ENCODE measurements at regions not wholly inside any gene's neighbourhood (a gene's known extent, or its start where the extent isn't known, plus 50 kb on each side); places are given as distances from the start of the nearest gene placed in this dataset.
A peak's percentile ranks its signal among the peaks of the same experiment; 100 is the strongest.
"Not testable (repeated sequence)": the region's sequence is repeated elsewhere in the genome, so short reads cannot be mapped to it uniquely, and the experiment has no call there.

GRCh38 chr3:181278468-181279238 lies 289.1 kb upstream of the DNAJC19 start:
- DNase-seq (ENCODE audit: low spot score) (peak; percentile 11), FAIRE-seq (no peak)

DNA sequence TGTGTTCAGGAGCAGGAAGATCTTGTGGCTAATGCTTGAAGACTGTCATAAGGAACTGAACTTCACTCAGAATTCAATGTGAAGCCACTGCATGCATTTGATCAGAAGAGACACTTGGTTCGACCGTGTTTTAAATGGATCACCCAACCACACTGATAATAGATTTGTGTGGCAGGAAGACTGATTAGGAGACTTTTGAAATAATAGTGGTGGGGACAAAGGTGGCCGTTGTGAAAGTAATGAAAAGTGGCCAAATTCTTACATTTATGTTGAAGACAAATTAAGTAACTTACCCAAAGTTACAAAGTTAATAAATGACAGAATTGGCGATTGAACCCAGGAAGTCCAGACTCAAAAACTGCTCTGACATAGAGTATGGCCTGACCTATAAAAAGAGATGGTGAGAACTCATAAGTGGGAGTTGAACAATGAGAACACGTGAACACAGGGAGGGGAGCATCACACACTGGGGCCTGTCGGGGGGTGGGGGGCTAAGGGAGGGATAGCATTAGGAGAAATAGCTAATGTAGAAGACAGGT lies 286.9 kb upstream of the DNAJC19 start:
- no peak for FAIRE-seq

GRCh38 chr3:181274025-181274424 lies 284.5 kb upstream of the DNAJC19 start:
- no peak for FAIRE-seq
- DNase-seq (ENCODE audit: low spot score) = no peak

More for the DNA sequence above, 286.9 kb upstream of the DNAJC19 start:
- no peak for DNase-seq (ENCODE audit: low spot score)

DNA sequence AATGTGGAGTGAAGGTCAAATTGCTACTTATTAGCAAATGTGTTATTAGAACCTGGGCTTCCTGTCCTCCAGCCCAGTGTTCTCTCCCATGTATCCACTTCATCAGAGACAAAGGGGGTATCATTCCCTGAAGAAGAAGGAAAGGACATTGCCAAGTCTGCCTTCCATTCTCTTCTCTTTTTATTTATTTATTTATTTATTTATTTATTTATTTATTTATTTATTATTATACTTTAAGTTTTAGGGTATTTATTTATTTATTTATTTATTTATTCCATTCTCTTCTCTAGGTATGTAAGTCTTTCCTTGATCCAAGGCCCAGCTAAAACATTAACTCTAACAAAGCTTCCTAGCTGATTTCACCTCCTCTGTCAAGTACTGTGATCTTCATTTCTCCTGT lies 277.8 kb upstream of the DNAJC19 start:
- DNase-seq (ENCODE audit: low spot score) = no peak
- no peak for FAIRE-seq

- peak; percentile 33 for DNase-seq (ENCODE audit: low spot score)
Measured at GRCh38 chr3:181265750-181266333, 276.3 kb upstream of the DNAJC19 start.

DNA sequence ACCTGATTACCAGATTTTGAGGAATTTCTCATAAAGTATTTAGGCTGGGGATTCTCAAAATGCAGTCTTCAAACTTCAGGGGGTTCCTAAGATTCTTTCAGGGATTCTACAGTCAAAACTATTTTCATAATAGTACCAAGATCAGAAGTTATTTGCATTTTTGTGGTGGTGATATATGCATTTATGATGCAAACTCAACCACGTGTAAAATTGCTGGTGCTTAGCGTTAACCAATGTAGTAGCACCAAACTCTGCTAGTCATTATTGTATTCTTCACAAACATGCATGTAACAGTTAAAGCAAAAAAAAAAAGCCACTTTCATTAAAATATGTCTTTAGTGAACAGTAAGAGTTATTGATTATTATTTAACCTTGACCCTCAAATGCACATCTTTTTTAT lies 274.9 kb upstream of the DNAJC19 start:
- no peak for FAIRE-seq
- no peak for DNase-seq (ENCODE audit: low spot score)

More at GRCh38 chr3:181265750-181266333, 276.3 kb upstream of the DNAJC19 start:
- no peak for FAIRE-seq

DNA sequence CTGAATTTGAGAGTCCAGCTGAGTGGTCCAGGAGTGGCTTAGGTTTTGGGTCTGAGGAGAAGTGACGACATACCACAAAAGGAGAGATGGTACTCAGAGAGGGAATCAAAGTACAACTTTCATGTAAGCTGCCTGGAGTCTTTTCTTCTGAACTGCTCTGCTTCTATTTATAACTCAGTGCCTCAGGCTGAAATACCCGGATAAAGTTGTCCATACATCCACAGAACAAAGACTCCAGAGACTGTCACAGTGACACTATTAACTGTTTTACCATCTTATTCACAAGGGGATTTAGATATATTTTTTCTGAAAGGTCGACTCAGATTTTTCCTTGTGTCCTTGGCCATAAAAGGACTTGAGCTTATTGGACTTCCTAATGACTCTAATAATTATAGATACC lies 264.3 kb upstream of the DNAJC19 start:
- FAIRE-seq = no peak

DNA sequence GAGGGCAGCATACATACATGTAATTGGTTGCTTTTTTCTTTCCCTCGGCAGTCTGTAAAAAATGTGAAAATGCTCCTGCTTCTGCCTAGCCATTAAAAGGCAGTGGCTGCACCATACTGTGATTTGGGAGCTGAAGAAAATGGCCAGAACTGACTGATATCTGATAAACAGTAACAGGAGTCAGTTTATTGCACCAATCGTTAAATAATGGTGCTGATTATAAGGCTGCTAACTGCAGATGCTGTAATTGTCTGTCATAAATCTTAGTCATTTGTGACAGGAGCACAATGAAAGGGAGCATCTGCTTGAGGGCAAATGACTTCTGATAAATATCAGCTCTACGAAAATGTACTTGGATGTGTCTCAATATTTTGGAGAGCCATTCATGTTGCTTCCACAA lies 263.1 kb upstream of the DNAJC19 start:
- DNase-seq (ENCODE audit: low spot score) (no peak), FAIRE-seq (no peak)

More for the DNA sequence above, 264.3 kb upstream of the DNAJC19 start:
- no peak for DNase-seq (ENCODE audit: low spot score)

DNA sequence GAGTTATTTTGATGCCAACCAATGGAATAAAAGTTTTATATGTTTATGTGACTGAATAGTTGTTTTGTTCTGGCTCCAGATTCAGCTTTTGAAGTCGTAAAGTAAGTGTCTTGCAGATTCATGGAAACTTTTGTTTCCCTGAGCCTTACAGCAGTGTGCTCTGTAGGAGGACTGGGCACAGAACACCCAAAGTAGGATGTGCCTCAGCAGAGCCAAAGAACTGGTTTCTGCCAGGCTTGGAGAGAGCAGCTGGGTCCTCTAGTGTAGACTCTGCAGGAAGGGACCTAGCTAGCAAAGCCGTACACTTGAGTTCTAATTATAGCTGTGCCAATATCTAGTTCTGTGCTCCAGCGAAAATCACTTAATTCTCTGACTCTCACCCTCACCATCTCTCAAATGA lies 261.2 kb upstream of the DNAJC19 start:
- no peak for FAIRE-seq
- DNase-seq (ENCODE audit: low spot score) = no peak

GRCh38 chr3:181239441-181239840 lies 249.9 kb upstream of the DNAJC19 start:
- no peak for FAIRE-seq

GRCh38 chr3:181230258-181230657 lies 240.7 kb upstream of the DNAJC19 start:
- no peak for DNase-seq (ENCODE audit: low spot score)
- FAIRE-seq = no peak

More at GRCh38 chr3:181239441-181239840, 249.9 kb upstream of the DNAJC19 start:
- DNase-seq (ENCODE audit: low spot score) = no peak

GRCh38 chr3:181213347-181213746 lies 223.8 kb upstream of the DNAJC19 start:
- DNase-seq (ENCODE audit: low spot score) = no peak
- no peak for FAIRE-seq

- FAIRE-seq = no peak
- DNase-seq (ENCODE audit: low spot score) = no peak
Measured at GRCh38 chr3:181212271-181212670, 222.7 kb upstream of the DNAJC19 start.

DNA sequence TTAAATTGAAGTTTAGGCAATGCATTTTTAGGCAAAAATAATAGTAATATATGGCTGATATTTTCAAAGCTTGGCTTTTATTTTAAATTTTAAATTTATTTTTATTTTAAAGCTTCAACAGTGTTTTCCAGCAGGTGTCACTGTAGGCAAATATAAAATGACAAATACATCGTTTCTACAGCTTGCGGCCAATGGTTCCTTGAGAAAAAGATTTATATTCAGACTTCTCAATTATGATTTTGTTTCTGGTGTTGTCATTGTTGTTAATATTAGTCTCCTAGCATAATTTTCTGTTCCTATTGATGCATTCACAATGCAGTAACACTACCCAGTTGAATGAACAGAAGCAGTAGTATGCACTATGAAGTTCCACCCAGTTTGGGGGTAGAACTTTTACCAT lies 220.7 kb upstream of the DNAJC19 start:
- DNase-seq (ENCODE audit: low spot score) = no peak
- no peak for FAIRE-seq

DNA sequence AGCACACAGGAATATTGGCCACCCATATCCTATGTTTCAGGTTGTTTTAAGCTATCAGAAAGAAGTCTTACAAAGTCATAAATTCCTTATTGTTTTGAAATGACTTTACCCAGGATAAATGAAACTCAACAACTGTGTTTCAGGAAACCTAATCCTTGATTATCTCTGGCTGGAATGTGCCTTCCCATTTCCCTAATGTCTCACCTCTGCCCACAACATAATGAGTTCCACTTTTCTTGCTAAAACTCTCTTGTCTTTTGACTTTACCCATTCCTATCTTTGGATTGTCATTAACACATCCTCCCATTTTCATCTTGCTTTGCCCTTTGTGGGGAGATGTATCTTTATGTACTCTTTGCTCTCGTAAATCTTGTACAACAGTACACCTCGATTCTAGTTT lies 200.0 kb upstream of the DNAJC19 start:
- no peak for FAIRE-seq
- no peak for DNase-seq (ENCODE audit: low spot score)

DNA sequence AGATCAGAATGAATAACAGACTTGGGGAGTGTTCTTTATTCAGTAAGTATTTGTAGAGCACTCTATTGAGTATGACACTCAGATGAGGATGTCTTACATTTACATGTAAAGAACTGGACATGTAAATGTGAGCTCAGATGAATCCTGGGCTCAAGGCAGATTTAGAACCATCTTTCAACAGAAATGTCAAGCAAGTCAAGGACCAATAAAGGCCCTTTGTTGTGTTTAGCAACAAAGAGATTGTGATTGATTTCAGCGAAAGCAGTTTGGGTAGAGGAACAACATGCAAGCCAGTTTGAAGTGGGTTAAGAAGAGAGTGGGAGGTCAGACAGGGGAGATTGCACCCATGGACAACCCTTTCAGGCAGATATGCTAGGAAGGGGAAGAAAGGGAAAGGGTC lies 194.2 kb upstream of the DNAJC19 start:
- no peak for DNase-seq (ENCODE audit: low spot score)
- FAIRE-seq = no peak

DNA sequence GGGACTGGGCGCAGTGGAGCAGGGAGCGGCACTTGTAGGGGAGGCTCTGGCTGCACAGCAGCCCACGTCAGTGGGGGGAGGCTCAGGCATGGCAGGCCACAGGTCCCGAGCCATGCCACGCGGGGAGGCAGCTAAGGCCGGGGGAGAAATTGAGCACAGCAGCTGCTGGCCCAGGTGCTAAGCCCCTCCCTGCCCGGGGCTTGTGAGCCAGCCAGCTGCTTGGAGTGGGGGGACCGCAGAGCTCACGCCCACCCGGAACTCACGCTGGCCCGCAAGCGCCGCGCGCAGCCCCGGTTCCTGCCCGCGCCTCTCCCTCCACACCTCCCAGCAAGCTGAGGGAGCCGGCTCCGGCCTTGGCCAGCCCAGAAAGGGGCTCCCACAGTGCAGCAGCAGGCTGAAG lies 193.5 kb upstream of the DNAJC19 start:
- not testable (repeated sequence) for FAIRE-seq; DNase-seq (ENCODE audit: low spot score)

GRCh38 chr3:181178991-181179390 lies 189.5 kb upstream of the DNAJC19 start:
- DNase-seq (ENCODE audit: low spot score) (no peak), FAIRE-seq (no peak)

GRCh38 chr3:181176601-181177000 lies 187.1 kb upstream of the DNAJC19 start:
- peak; percentile 40 for DNase-seq (ENCODE audit: low spot score)
- no peak for FAIRE-seq

GRCh38 chr3:181174676-181175233 lies 185.2 kb upstream of the DNAJC19 start:
- no peak for DNase-seq (ENCODE audit: low spot score)
- FAIRE-seq = no peak

- FAIRE-seq (no peak), DNase-seq (ENCODE audit: low spot score) (no peak)
Measured at GRCh38 chr3:181174022-181174421, 184.5 kb upstream of the DNAJC19 start.

DNA sequence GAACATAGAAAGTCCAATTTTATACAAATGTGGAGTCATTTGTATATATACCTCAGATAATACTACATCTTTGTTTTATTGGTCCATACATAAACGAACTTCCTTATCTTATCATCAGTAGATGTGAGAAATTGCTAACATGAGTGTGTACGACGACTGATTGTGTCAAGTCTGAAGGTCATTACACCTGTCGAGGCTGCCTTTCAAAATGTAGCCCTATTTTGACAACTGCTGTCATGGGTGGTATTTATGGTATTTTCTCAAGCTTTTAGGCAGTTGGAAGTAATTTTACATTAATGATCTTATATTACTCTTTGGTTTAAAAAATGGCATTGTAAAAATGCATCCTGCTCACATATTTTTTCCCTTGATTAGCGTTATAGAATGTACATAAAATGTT lies 183.7 kb upstream of the DNAJC19 start:
- DNase-seq (ENCODE audit: low spot score) = no peak
- no peak for FAIRE-seq
